HG03025 (cell line): ENCODE measurements at regions not wholly inside any gene's neighbourhood (a gene's known extent, or its start where the extent isn't known, plus 50 kb on each side); places are given as distances from the start of the nearest gene placed in this dataset.

Source experiments
- ATAC-seq: cut with Tn5 transposase; IDR thresholded peaks from one replicate; pipeline ENCODE4 v1.9.1; 2021; ENCODE audit warnings: mild to moderate bottlenecking, moderate library complexity; ENCODE audit not compliant: unreplicated experiment, low FRiP score

DNA sequence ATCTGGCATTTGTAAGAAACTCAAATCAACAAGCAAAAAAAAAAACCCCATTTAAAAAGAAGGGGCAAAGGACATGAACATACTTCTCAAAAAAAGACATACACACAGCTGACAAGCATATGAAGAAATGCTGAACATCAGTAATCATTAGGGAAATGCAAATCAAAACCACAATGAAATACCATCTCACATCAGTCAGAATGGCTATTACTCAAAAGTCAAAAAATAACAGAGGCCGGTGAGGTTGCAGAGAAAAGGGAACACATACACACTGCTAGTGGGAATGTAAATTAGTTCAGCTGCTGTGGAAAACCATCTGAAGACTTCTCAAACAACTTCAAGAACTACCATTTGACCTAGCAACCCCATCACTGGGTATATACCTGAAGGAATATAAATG lies 199.4 kb upstream of the THBS1 start:
- no peak for ATAC-seq

DNA sequence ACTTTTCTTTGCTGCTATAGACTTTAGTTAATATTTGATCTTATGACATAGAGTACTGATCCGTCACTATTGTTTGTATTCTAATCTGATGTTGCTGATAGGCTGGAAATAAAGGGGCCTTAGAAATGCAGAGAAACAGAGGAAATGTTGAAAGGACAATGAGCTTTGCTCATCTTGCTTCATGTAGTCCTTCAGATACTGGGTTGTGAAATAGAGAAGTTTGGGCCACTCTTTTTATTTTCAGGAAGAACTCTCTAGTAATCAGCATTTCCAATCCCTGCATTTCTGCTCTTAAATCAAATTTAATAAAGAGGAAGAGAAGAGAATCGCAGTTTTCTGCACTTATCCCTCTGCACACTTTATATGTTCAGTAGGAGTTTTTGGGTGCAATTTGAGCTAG lies 192.8 kb upstream of the THBS1 start:
- no peak for ATAC-seq

DNA sequence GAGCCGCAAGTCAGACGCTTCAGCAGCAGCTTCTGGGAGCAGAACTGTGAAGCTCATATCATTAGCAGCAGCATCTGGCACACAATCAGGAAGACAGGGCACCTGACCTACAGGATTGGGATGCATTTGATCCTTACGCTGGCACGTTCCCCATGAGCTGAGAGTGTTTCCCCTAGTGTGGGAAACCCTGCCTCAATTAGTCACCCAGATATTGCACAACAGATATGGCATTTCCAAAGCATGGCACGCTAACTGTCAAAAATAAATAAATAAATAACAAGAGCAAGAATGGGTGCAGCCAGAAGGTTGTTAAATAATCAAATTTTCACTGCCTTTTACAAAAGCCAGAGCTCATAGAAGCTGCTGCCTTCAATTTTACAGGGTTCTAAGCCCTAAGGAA lies 189.6 kb upstream of the THBS1 start:
- ATAC-seq, result no peak

DNA sequence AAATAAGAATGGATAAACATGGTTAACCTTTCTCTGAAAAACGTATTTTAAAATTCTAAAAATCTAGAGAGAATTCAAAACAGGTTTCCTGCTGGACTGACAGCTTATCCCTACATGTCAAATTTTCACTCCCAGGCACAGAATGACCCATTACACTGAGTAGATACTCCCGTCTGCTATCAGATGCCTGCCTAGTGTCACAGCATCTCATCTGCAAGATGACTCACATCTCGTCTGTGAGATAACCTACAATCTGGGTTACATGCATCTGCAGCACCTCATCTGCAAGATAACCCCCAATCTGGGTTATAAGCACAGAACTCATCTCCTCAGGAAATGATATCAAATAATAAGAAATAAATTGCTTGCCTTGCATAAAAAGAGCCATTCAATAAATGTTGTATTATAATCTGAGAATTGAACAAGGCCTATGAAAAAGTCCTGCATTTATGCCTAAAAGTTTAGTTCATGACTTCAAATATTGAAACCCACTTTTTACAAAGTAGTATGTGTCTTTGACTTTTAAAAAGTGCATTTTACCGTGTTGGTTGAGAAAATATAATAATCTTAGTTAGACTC lies 188.3 kb upstream of the THBS1 start:
- ATAC-seq, result no peak

DNA sequence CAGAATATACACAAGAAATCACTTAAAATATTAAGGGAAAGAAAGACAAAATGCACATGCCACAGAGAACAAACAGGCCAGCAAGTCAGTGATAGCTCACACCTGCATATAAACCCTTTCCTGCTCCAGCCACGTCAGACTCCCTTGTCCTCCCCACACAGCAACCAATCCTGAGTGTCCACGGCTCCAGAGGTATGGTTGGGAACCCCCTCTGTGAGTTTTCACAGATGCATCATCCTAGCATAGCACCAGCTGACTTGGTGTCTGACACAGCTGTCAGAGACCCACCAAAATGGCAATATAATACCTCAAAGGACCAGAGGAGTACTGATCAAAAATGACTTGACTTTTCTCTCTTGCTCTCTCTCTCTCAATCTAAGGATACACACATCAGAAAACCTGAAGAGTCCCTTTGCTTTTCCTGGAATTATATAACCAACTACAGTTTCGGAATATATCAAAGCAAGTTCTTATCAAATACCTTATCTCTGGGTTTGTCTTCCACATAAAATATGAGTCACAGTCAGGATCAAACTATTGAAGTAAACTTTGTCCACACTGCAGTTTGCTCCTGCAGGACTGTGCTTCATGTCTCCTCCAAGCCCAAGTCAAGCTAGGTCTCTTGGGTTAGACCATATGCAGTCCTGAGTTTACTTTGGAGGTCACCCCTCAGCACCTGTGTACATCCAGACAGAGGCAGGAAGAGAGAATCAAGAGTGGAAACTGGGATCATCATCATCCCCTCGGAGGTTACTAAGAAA lies 187.1 kb upstream of the THBS1 start:
- ATAC-seq, result no peak

DNA sequence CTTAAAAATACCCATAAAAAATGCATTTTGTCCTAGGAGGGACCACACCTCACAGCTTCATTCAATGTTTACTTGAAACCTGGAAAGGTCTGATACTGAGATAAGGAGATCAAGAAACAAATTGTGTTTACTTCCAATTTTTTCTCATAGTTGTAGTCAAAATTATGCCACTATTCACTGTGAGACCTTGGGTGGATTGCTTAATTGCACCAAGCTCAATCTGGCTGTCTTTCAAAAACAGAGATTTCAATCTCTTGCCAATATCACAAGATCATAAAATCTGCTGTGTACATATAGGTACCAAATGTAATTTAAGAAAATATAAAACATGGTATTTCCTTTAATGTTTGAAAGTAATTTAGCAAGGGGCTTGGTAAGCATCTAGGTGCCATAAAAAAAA lies 186.4 kb upstream of the THBS1 start:
- no peak for ATAC-seq

DNA sequence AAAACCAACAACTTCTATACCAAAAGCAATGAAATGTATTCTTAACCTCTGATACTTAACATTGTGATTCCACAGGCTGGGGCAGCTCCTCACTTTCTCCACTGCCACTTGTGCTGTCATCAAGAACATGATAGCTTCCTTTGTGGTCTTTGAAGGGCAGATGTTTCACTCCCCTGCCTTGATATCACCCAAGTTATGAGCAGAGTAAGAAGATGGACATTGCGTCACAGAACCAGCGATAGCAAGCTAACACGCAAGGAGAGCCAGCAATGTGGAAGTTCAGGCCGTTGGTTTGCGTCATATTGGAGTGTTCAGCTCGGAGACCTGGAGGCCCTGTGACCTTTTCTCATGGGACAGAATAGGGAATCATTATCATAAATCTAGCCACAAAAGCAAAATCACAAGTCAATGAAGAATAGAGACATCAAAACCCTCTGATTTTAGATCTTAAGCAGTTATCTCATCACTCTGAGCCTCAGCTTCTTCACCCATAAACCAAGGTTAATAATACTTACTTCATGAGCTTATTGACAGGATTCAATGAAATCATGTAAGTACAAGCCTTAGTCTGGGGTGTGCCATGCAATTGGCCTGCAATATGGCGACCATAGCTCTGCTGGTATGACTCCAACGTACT lies 183.8 kb upstream of the THBS1 start:
- no peak for ATAC-seq

DNA sequence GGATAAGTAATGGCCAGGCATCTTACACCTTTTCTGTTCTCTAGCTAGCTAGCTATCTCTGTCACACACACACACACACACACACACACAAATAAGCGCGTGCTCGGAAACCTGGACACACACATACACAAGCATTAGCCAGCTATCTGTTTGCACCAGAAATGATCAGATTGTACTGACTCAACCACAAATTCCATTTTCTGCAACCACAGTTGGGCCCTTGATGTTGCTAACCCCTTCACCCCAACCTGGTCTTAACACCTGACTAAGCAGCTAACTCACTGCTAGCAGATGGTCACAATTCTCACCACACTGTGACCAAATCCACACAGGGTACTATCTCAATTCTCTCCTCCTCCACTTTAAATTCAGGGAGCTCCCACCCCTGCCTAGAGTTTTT lies 183.0 kb upstream of the THBS1 start:
- no peak for ATAC-seq

DNA sequence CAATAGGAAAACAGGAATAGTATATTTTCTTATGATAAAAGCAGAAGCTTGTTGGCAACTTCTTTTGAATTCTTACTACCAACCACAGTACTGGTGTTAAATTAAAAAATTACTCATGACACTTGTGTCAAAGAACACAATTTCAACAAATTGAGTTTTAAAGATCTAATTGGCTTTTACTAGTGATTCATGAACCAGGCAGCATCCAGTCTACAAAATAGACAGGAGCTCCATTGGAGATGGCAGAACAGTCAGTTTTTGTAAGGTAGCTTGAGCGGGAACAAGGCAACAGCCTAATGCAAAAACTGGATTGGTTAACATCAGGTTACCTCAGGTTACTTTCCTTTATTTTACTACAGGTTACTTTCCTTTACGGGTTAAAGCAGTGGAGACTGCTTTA lies 181.3 kb upstream of the THBS1 start:
- ATAC-seq, result no peak

DNA sequence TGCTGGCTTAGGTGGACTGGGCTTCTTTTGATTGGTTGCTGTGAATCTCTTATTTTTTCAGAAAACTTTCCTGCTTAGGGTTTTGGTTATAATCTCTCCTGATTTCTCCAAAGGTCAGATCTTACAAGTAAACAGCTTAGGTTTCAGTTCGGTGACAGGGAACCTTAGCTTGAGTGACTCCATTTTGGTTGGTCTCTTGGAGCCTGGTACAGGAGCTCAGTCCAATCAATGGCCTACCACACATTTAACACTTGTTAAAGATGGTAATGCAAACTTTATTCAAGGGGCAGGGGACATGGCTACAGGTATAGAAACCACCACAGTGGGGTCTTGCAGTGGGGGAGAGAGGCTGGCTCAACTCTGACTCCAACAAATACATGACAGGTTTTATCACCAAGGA lies 180.9 kb upstream of the THBS1 start:
- no peak for ATAC-seq

DNA sequence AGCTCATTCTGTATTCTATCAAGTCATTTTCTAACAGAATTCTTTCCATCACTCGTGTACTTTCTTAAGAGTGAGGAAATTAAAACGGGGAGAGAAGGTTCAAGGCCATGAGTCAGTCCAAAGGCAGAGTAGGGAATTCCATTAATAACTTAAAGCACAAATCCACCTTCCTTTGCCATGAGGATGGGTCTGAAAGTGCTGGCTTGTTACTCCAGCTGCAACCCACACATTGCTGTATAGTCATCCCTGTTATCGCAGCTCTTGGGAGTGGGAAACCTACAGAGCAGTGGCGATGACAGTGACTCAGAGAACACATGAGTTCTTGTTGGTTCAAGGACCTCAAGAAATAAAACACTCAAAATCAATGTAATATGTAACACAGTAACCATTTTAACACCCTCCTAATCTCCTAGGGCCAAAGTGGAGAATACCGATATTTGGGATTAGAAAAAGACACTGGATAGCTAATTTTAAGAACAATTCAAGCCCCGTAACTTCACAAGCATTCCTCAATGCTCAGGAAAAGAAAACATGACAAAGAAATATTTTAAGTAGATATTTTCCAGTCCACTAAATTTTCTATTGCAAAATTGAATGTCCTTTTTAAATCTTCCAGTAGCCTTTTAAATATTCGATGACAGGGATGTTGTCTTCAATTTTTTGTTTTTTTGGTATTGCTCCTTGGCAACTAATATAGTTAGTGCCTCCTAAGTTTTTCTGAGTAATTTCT lies 179.9 kb upstream of the THBS1 start:
- ATAC-seq, result no peak

DNA sequence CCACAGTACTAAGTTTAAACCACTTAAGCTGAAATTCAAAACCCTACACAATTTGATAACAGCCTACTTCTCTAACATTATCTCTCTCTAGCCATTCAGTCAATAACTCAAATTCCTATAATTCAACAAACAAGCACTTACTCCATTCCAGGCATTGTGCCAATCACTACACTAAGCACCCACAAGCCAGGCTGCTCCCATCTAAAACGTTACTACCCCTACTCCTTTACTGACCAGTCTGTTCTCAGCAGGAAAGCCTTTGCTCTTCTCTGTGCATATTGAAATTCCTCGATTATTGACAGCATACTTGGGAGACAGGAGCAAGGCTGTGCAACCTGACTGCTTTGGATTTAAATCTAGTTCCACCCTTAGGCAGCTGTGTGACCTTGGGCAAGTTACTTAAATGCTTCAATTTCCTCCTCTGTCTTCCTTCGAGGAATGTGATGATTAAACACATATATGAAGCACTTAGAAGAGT lies 177.2 kb upstream of the THBS1 start:
- ATAC-seq, result no peak

DNA sequence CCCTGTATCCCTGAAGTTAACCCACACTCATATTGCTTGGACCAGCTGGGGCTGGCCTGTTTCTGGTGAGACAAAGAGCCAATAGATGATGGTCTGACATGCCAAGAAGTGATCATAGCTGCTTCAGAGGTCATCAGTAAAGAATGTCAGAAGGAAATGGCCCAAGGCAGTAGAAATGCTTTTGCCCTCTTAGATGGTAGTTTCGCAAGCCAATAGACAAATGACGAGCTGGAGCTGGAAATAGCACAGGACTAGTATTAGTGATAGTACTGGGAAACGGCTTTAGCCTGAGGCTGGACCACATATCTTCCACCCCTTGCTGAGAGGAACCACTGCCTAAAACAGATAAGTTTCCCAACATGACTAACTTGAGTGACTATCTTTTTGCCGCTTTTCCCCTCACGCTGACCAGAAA lies 176.1 kb upstream of the THBS1 start:
- ATAC-seq, result no peak

DNA sequence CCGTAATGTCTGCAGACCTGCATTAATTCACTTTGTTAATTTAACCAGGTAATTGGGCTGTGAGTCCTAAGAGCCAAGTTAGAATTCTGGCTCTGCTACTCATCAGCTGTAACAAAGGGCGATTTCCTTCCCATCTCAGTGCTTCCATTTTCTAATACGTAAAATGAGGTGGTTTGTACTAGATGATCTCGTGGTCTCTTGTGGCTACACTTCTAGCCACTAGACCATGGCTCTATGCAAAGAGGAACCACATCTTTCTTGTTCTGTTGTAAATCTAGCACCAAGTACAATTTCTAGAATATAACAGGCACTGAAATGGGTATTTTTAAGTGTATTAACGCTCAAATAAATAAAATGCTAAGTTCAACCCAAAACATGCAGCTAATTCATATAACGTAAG lies 174.4 kb upstream of the THBS1 start:
- ATAC-seq, result peak; percentile 63

DNA sequence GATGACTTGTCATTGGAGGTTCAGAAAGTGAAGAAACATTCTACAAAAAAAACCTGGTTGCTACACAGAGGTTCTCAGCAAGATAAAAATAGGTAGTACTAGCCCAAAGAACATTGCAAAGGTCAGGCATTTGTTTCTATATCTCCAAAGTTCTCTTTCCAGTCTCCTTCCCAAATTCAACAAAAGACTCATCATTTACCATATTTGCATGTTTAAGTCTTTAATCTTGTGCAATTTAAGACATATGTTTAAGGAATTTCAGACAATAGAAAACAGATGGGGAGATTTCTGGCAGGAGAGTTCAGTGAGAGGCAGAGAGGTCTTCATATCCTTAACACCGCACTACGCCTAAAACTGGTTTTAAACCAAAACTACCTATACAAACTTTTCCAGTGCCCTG lies 173.8 kb upstream of the THBS1 start:
- no peak for ATAC-seq

DNA sequence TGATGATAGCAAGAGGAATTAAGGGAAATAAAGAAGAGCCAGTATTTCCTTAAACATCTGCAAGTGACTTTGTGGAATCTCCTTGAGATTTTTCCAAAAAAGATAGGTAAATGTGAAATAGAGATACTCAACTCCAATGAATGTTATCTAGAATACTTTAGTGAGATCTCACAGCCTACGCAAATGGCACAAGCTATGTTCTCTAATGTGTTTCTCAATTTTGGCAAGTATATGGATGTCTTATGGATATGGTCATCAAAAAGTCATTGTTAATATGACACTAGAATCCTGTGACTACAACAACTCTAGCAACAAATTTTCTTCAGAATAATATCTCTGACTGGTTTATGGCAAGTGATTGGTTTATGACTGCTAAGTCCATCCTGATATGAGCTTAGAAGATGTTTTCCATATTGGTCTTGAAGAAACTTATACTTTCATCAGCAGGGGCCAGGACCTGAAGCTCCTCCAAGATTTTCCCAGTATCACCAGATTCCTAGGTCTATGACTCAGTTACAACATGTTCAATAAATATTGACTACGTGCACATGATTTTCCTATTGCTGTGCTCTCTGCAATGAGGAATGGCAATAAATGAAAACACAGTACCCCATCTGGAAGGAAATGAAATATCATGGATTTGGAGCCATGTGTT lies 170.9 kb upstream of the THBS1 start:
- ATAC-seq, result no peak

DNA sequence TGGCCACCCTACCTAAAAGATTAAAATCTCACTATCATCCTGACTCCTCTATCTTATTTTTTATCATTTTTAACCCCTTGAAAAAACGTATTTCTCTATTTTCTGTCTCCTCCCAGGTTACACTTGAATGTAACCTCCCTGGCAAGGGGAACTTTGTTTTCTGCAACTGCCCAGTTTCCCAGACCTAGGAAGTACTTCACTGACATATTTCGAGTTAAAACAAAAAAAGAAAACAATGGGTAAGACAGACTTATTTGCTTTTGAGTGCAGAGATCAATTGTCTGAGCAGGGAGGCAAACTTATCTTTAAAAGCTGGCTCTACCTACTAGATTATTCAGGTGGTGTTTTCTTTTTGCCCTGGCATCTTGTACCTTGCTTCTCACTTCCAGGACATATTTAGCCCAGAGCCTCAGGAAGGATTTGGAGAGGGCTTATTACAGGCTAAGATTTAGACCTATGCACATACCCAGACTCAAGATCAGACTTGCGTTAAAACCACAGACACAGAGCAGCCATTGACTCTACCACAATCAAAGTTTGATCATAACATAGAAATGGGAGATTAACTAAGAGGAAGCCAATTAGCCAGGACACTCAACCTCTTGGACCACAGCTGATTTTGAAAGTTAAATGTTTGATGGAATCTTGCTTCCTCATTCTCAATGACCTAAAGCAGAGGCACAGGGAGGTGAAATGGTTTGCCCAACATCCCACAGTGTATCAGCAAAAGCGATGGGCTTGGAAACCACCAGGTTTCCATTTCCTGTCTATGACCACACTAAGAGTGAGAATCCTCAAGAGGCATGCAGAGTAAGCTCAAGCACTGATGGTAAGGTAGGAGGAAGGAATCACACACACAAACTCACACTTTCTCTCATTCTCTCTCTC lies 169.5 kb upstream of the THBS1 start:
- ATAC-seq, result peak; percentile 83

DNA sequence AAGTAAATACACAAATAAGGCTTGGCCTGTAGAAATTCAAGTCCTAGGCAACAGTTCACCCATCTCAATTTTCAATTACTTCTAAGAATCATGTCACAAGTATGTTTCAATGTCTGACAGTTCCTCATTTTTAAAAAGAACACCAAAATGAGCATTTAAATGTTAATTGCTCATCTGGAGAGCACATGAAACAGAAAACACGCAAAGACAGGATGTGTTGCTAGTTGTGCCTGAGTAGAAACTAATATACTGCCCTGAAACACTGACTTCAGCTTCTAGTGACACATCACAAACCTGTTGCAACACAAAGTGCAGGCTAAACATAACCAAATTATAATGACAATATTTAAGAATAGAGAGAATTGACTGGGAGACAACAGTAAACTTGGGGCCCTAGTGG lies 167.3 kb upstream of the THBS1 start:
- ATAC-seq, result peak; percentile 60

DNA sequence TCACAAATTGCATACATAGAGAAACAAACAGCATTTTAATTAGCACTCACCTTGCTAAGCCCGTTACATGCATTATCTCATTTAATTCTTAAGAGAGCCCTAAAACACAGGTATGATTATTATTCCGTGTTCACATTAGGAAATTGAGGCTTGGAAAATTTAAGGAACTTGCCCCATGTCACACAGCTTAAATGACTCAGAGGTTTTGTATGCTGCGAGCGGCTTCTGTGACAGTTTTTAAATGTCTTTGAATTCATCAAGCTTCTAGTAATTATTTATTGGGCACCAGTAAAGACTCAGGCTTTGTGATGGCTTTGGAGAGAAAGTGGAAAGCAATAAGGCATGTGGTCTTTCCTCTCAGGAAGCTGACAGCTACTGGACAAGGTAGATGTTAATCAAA lies 166.7 kb upstream of the THBS1 start:
- no peak for ATAC-seq

DNA sequence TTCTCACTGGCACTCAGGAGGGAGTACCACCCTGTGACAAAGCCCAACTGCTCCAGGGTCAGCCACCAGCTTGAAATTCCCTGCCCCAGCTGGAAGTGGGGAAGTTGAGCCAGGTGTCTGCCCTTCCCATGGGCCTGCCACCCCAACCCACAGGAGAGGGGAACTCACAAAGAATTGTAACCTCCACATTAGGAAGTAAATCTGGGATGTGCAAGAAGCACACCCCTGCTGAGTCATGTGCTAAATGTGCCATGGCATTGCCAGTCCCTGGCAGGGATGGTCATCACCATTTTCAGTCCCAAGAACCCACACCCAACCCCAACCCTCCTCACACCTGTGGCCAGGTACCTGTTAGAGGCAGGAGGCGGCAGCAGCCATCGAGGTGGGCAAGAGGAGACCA lies 165.2 kb upstream of the THBS1 start:
- ATAC-seq, result no peak
